ENCODE measurements at regions not wholly inside any gene's neighbourhood (a gene's known extent, or its start where the extent isn't known, plus 50 kb on each side); places are given as distances from the start of the nearest gene placed in this dataset.

DNA sequence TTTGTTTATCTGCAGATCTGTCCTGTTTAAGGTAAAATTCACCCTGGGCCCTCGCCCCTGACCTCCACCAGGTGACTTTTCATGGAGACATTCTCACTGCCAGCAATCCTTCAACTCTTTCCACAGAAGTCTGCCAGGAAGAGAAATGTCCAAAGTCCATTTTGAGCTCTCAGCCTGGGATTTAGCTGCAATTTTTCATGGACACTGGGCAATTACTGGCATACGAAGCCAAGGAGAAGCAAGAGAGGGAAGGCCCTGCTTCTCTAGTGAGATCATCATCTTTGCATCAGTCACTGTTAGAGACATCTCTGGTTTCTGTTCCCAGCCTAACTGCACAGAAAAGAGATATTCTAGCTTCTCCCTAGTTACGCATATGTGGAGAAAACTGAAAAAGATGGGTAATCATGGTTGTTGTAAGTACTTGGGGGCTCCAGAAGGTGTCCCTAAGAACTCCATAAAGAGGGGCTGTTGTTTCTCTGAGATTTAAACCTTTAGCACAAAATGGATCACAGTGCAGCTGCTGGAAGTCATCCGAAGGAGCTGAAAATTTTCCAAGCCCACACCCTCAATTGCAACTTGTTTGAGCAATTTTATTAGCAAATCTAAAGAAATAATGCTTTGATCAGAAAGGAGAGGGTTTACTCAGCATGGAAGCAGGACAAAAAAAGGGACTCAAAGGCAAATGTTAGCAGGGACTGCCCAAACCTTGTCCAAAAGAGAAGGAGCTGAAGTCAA, 168.9 kb downstream of the SNX10 start:
- H3K27me3 Mint-ChIP-seq = no peaks in the 10 kb centered on the region
- TF ChIP-seq, protein P1, sequence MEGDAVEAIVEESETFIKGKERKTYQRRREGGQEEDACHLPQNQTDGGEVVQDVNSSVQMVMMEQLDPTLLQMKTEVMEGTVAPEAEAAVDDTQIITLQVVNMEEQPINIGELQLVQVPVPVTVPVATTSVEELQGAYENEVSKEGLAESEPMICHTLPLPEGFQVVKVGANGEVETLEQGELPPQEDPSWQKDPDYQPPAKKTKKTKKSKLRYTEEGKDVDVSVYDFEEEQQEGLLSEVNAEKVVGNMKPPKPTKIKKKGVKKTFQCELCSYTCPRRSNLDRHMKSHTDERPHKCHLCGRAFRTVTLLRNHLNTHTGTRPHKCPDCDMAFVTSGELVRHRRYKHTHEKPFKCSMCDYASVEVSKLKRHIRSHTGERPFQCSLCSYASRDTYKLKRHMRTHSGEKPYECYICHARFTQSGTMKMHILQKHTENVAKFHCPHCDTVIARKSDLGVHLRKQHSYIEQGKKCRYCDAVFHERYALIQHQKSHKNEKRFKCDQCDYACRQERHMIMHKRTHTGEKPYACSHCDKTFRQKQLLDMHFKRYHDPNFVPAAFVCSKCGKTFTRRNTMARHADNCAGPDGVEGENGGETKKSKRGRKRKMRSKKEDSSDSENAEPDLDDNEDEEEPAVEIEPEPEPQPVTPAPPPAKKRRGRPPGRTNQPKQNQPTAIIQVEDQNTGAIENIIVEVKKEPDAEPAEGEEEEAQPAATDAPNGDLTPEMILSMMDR (IDR thresholded peaks at IDR 0.05) = no peak
- TF ChIP-seq EZH2 (IDR thresholded peaks at IDR 0.05; ENCODE audit: borderline replicate concordance, insufficient read depth, low read depth, low read length, poor library complexity, severe bottlenecking) = no peak
- Histone ChIP-seq H2AFZ (ENCODE audit: insufficient read depth, low read depth, low read length, poor library complexity, severe bottlenecking) (no peak overlapping the region), H3K27me3 (replicated peaks in 1 of 4; ENCODE audit: control extremely low read depth in 1 of 4, control insufficient read depth in 3 of 4, insufficient read depth in 4 of 4, low read length in 3 of 4) (no peaks in the 10 kb centered on the region), H3K36me3 (replicated peaks in 1 of 2; ENCODE audit: control extremely low read depth in 1 of 2, control insufficient read depth in 1 of 2, extremely low read depth in 1 of 2, insufficient read depth in 2 of 2, low read length in 1 of 2) (no peaks in the 10 kb centered on the region), H3K4me1 (ENCODE audit: control insufficient read depth in 2 of 2, insufficient read depth in 2 of 2, low read length in 2 of 2) (no peaks in the 10 kb centered on the region), H3K9ac (ENCODE audit: low read length) (no peak overlapping the region), H3K9me3 (ENCODE audit: control extremely low read depth in 1 of 3, control insufficient read depth in 2 of 3, insufficient read depth in 1 of 3, low read length in 2 of 3) (no peaks in the 10 kb centered on the region), H3K4me2 (replicated peaks; ENCODE audit: low read depth, low read length, poor library complexity, severe bottlenecking) (no peak overlapping the region), H3K27ac (ENCODE audit: low read length in 2 of 2) (no peak overlapping the region), H4K20me1 (ENCODE audit: control insufficient read depth, insufficient read depth, low read length, poor library complexity, severe bottlenecking) (no peaks in the 10 kb centered on the region), H3K79me2 (ENCODE audit: control insufficient read depth, insufficient read depth, low read length) (no peaks in the 10 kb centered on the region), H3K4me3 (ENCODE audit: control extremely low read depth in 1 of 5, extremely low read depth in 1 of 5, insufficient read depth in 1 of 5, low read depth in 2 of 5, low read length in 4 of 5) (no peak overlapping the region)
- DNase-seq = no peak
- H3K27ac Mint-ChIP-seq = no peak overlapping the region
- H3K9me3 Mint-ChIP-seq (ENCODE audit: insufficient read depth) = no peaks in the 10 kb centered on the region
- POLR2A ChIA-PET = no interaction called here
- H3K4me3 Mint-ChIP-seq = no peak overlapping the region
- ATAC-seq (ENCODE audit: low read depth) = no peak
- peaks cover 5% of the 10 kb centered on the region for H3K4me1 Mint-ChIP-seq
- WGBS (ENCODE audit: insufficient coverage) = 100% methylated on average over 2 of the region's 4 CpGs
- CTCF ChIA-PET = interaction anchor here (0.8 kb wide), 1 partner anchor 47 kb away, joined by 3 read pairs; no protein-coding TSS in a partner anchor
- intact Hi-C loops (cut with micrococcal nuclease) = no loop called here

DNA sequence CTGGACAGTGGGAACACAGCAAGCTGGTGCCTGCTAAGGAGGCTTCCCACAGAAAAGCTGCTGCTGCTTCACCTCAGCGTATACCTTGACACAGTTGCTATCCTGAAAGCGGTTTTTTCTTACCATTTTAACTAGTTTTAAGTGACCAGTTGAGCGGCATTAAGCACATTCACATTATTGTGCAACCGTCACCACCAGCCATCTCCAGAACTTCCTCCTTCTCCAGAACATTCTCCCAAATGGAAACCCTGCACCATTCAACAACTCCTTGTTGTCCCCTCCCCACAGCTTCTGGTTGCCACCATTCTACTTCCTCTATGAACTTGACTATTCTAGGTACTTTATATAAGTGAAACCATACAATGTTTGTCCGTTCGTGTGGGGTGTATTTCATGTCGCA, 169.9 kb downstream of the SNX10 start:
- no peaks in the 10 kb centered on the region for H3K27me3 Mint-ChIP-seq

More for the DNA sequence above, 169.9 kb downstream of the SNX10 start:
- H3K36me3 ChIP-seq (replicated peaks in 1 of 2; ENCODE audit: control extremely low read depth in 1 of 2, control insufficient read depth in 1 of 2, extremely low read depth in 1 of 2, insufficient read depth in 2 of 2, low read length in 1 of 2) = no peaks in the 10 kb centered on the region
- H3K79me2 ChIP-seq (ENCODE audit: control insufficient read depth, insufficient read depth, low read length) = no peaks in the 10 kb centered on the region
- ATAC-seq (ENCODE audit: low read depth) = no peak
- TF ChIP-seq, protein P1 (IDR thresholded peaks at IDR 0.05) = no peak
- TF ChIP-seq EZH2 (IDR thresholded peaks at IDR 0.05; ENCODE audit: borderline replicate concordance, insufficient read depth, low read depth, low read length, poor library complexity, severe bottlenecking) = no peak
- no peak overlapping the region for H3K4me2 ChIP-seq (replicated peaks; ENCODE audit: low read depth, low read length, poor library complexity, severe bottlenecking)
- H3K4me3 ChIP-seq (ENCODE audit: control extremely low read depth in 1 of 5, extremely low read depth in 1 of 5, insufficient read depth in 1 of 5, low read depth in 2 of 5, low read length in 4 of 5) = no peak overlapping the region
- Mint-ChIP-seq H3K27ac (no peak overlapping the region), H3K9me3 (ENCODE audit: insufficient read depth) (no peaks in the 10 kb centered on the region), H3K4me1 (peaks cover 5% of the 10 kb centered on the region), H3K4me3 (no peak overlapping the region)
- H3K9ac ChIP-seq (ENCODE audit: low read length) = no peak overlapping the region
- no peaks in the 10 kb centered on the region for H3K9me3 ChIP-seq (ENCODE audit: control extremely low read depth in 1 of 3, control insufficient read depth in 2 of 3, insufficient read depth in 1 of 3, low read length in 2 of 3)
- H3K27me3 ChIP-seq (replicated peaks in 1 of 4; ENCODE audit: control extremely low read depth in 1 of 4, control insufficient read depth in 3 of 4, insufficient read depth in 4 of 4, low read length in 3 of 4) = no peaks in the 10 kb centered on the region
- no peaks in the 10 kb centered on the region for H4K20me1 ChIP-seq (ENCODE audit: control insufficient read depth, insufficient read depth, low read length, poor library complexity, severe bottlenecking)
- H2AFZ ChIP-seq (ENCODE audit: insufficient read depth, low read depth, low read length, poor library complexity, severe bottlenecking) = no peak overlapping the region
- 94% methylated on average over 4 of the region's 7 CpGs for WGBS (ENCODE audit: insufficient coverage)
- intact Hi-C loops (cut with micrococcal nuclease) = no loop called here
- ChIA-PET CTCF (no interaction called here), POLR2A (no interaction called here)
- H3K4me1 ChIP-seq (ENCODE audit: control insufficient read depth in 2 of 2, insufficient read depth in 2 of 2, low read length in 2 of 2) = no peaks in the 10 kb centered on the region
- H3K27ac ChIP-seq (ENCODE audit: low read length in 2 of 2) = no peak overlapping the region
- DNase-seq = no peak

Data from B cell (primary cell).